ENCODE measurements at regions not wholly inside any gene's neighbourhood (a gene's known extent, or its start where the extent isn't known, plus 50 kb on each side); places are given as distances from the start of the nearest gene placed in this dataset.

DNA sequence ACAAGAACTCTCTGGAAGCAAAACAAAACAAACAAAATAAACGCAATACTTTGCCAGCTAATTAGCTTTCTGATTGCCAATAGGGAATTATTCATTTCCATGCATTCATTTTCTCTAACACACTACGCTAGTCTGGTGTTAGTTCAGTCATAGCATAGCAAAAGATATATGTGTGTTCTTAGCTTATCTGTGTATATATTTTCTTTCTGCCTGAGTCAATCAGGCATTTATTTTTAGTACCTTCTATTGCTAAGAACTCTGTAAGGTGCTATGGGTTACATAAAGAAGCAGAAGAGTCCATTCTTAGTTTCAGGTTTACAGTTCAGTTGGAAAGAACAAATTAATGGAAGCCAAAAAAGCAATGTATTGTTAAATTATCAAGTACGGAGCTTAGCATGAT, 490.9 kb downstream of the KLF5 start:
- TF ChIP-seq, protein P1, sequence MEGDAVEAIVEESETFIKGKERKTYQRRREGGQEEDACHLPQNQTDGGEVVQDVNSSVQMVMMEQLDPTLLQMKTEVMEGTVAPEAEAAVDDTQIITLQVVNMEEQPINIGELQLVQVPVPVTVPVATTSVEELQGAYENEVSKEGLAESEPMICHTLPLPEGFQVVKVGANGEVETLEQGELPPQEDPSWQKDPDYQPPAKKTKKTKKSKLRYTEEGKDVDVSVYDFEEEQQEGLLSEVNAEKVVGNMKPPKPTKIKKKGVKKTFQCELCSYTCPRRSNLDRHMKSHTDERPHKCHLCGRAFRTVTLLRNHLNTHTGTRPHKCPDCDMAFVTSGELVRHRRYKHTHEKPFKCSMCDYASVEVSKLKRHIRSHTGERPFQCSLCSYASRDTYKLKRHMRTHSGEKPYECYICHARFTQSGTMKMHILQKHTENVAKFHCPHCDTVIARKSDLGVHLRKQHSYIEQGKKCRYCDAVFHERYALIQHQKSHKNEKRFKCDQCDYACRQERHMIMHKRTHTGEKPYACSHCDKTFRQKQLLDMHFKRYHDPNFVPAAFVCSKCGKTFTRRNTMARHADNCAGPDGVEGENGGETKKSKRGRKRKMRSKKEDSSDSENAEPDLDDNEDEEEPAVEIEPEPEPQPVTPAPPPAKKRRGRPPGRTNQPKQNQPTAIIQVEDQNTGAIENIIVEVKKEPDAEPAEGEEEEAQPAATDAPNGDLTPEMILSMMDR (IDR thresholded peaks at IDR 0.05; ENCODE audit: unreplicated experiment) = no peak
- H3K4me3 Mint-ChIP-seq (ENCODE audit: unreplicated experiment) = no peak overlapping the region
- no peak overlapping the region for H3K27ac Mint-ChIP-seq (ENCODE audit: unreplicated experiment)
- H3K36me3 Mint-ChIP-seq (ENCODE audit: low read depth, unreplicated experiment) = no peaks in the 10 kb centered on the region
- no peaks in the 10 kb centered on the region for H3K27me3 Mint-ChIP-seq (ENCODE audit: unreplicated experiment)
- no peaks in the 10 kb centered on the region for H3K4me1 Mint-ChIP-seq (ENCODE audit: unreplicated experiment)
- H3K9me3 Mint-ChIP-seq (ENCODE audit: unreplicated experiment) = no peaks in the 10 kb centered on the region
- no peak for DNase-seq (ENCODE audit: low spot score)

DNA sequence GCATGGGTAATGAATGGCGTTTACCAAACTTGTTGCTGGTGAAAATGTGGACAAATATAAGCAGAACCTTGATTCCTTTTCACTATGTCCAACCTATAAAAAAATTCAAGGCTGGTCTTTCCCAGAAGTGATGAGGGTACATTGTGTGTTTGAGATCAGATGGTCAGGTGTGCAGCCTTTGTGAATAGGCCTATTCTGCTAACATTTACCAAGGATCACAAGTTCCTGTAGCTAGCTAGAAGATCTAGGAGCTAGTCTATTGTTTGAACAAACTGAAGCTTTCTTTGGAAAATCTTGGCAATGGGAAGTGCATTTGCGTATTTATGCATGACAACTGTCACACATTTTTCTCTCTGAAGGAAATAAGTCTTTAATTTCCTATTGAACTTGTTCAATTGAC, 489.6 kb downstream of the KLF5 start:
- DNase-seq (ENCODE audit: low spot score) = no peak
- no peaks in the 10 kb centered on the region for H3K9me3 Mint-ChIP-seq (ENCODE audit: unreplicated experiment)
- H3K27me3 Mint-ChIP-seq (ENCODE audit: unreplicated experiment) = no peaks in the 10 kb centered on the region
- no peak overlapping the region for H3K4me3 Mint-ChIP-seq (ENCODE audit: unreplicated experiment)
- TF ChIP-seq, protein P1 (IDR thresholded peaks at IDR 0.05; ENCODE audit: unreplicated experiment) = no peak
- H3K36me3 Mint-ChIP-seq (ENCODE audit: low read depth, unreplicated experiment) = no peaks in the 10 kb centered on the region
- H3K4me1 Mint-ChIP-seq (ENCODE audit: unreplicated experiment) = no peaks in the 10 kb centered on the region
- H3K27ac Mint-ChIP-seq (ENCODE audit: unreplicated experiment) = no peak overlapping the region

DNA sequence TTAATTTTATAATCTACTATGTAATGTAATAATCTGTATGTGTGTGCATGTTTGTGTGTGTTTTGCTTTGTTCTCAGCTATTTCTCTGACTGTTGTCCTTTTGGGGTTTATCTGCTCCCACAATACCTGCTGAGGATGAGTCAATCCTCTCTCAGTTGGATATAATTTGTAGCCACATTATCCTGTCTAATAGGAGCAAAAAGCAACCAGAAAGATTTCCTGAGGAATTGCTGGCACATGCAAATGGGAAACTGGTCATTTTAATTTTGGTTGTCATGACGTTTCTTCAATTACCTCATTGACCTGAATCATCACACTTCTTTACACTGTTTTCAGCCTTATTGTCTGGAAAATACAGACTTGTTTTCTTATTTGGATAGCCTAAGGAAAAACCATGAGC, 488.4 kb downstream of the KLF5 start:
- H3K9me3 Mint-ChIP-seq (ENCODE audit: unreplicated experiment) = no peaks in the 10 kb centered on the region
- no peak overlapping the region for H3K27ac Mint-ChIP-seq (ENCODE audit: unreplicated experiment)
- H3K4me1 Mint-ChIP-seq (ENCODE audit: unreplicated experiment) = no peaks in the 10 kb centered on the region
- TF ChIP-seq, protein P1 (IDR thresholded peaks at IDR 0.05; ENCODE audit: unreplicated experiment) = no peak
- no peaks in the 10 kb centered on the region for H3K36me3 Mint-ChIP-seq (ENCODE audit: low read depth, unreplicated experiment)
- DNase-seq (ENCODE audit: low spot score) = no peak
- H3K4me3 Mint-ChIP-seq (ENCODE audit: unreplicated experiment) = no peak overlapping the region
- H3K27me3 Mint-ChIP-seq (ENCODE audit: unreplicated experiment) = no peaks in the 10 kb centered on the region

DNA sequence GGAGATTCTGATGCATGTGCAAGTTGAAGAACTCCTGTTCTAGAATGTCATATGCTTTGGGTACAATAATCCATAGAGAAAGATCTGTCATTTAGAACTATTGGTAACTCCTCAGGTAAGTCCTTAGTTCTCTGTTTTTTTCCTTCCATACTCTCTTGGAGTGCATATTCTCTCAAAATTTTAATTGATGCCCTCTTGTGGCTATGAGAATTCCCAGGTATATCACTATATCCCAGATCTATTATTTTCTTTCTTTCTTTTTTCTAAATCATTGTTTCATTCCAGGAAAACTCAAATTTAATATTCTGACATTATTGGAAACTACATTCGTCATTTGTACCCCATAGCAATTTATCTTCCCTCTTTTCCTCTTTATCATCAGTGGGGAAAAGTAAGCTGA, 485.4 kb downstream of the KLF5 start:
- DNase-seq (ENCODE audit: low spot score) = no peak
- no peaks in the 10 kb centered on the region for H3K36me3 Mint-ChIP-seq (ENCODE audit: low read depth, unreplicated experiment)

DNA sequence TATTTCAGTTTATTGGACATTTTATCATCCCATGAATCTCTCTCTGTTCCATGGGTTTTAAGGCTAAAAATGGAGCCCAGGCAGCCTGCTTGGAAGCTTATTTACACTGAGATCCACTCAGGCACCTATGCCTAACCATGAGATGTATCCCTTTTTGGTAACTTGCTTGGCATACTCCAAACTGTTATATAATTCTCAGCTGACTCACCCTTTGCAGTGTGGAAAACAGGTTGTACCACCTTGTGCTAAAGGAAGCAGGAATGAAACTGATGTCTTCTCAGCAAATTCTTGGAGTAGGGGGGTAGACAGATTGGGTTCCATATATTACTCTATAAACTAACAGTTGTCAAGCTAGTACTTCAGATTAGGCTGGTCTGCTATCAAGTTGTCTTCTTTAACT, 483.6 kb downstream of the KLF5 start:
- Mint-ChIP-seq H3K27ac (ENCODE audit: unreplicated experiment) (no peak overlapping the region), H3K4me1 (ENCODE audit: unreplicated experiment) (no peaks in the 10 kb centered on the region), H3K27me3 (ENCODE audit: unreplicated experiment) (no peaks in the 10 kb centered on the region), H3K36me3 (ENCODE audit: low read depth, unreplicated experiment) (no peaks in the 10 kb centered on the region), H3K9me3 (ENCODE audit: unreplicated experiment) (no peaks in the 10 kb centered on the region), H3K4me3 (ENCODE audit: unreplicated experiment) (no peak overlapping the region)
- DNase-seq (ENCODE audit: low spot score) = no peak
- TF ChIP-seq, protein P1 (IDR thresholded peaks at IDR 0.05; ENCODE audit: unreplicated experiment) = no peak

More for the DNA sequence above, 485.4 kb downstream of the KLF5 start:
- TF ChIP-seq, protein P1 (IDR thresholded peaks at IDR 0.05; ENCODE audit: unreplicated experiment) = no peak
- Mint-ChIP-seq H3K4me1 (ENCODE audit: unreplicated experiment) (no peaks in the 10 kb centered on the region), H3K27me3 (ENCODE audit: unreplicated experiment) (no peaks in the 10 kb centered on the region), H3K27ac (ENCODE audit: unreplicated experiment) (no peak overlapping the region), H3K9me3 (ENCODE audit: unreplicated experiment) (no peaks in the 10 kb centered on the region), H3K4me3 (ENCODE audit: unreplicated experiment) (no peak overlapping the region)

All from endothelial cell (in vitro differentiated cells).